Erythroblast (primary cell): ENCODE measurements at regions not wholly inside any gene's neighbourhood (a gene's known extent, or its start where the extent isn't known, plus 50 kb on each side); places are given as distances from the start of the nearest gene placed in this dataset.

ENCODE experiments used
- GATA1 ChIP-seq: IDR thresholded peaks from 2 replicates; pipeline ENCODE4 v1.6.1; 2011; ENCODE audit warnings: low read depth, mild to moderate bottlenecking, control low read depth, low read length, moderate library complexity
- POLR2A ChIP-seq: IDR thresholded peaks from 2 replicates; pipeline ENCODE4 v1.6.1; 2011; ENCODE audit warnings: mild to moderate bottlenecking, low read length

GRCh38 chr2:22690096-22690495 lies 694.9 kb upstream of the KLHL29 start:
- TF ChIP-seq POLR2A (no peak), GATA1 (no peak)
